ENCODE measurements at regions not wholly inside any gene's neighbourhood (a gene's known extent, or its start where the extent isn't known, plus 50 kb on each side); places are given as distances from the start of the nearest gene placed in this dataset.

GRCh38 chr13:105232006-105232405 lies 1303.5 kb downstream of the EFNB2 start:
- no peak for TF ChIP-seq CTCF (IDR thresholded peaks at IDR 0.05)
- TF ChIP-seq POLR2A (IDR thresholded peaks at IDR 0.05): no peak
